Breast epithelium (tissue), 4 donors: ENCODE measurements at regions not wholly inside any gene's neighbourhood (a gene's known extent, or its start where the extent isn't known, plus 50 kb on each side); places are given as distances from the start of the nearest gene placed in this dataset.

Source experiments
- DNase-seq, 2 donors: peaks; one replicate each; pipeline ENCODE4 v3.0.0-alpha.2; 2019; ENCODE audit warnings: low spot score in 2 of 2
- H3K27ac ChIP-seq, 2 donors: fragments of 200-600 bp; sonication (generic) in 1 of 2; one replicate each; pipeline ENCODE4 v1.5.1; 2016 to 2019; ENCODE audit warnings: mild to moderate bottlenecking in 1 of 2
- H3K27me3 ChIP-seq, 2 donors: fragments of 200-600 bp; sonication (generic) in 1 of 2; one replicate each; pipeline versions ENCODE4 v1.5.1 to v1.6.0; 2017 to 2019; ENCODE audit warnings: control low read depth in 1 of 2, mild to moderate bottlenecking in 1 of 2
- H3K36me3 ChIP-seq: fragments of 200-600 bp; one replicate; pipeline ENCODE4 v1.5.1; 2019
- H3K4me1 ChIP-seq, 2 donors: fragments of 200-600 bp; sonication (generic); one replicate each; pipeline ENCODE4 v1.5.1; 2016 to 2019; ENCODE audit warnings: control low read depth in 1 of 2
- H3K4me3 ChIP-seq, 3 donors: fragments of 200-600 bp; sonication (generic); 1 replicate in 2 of 3; 2 replicates in 1 of 3; pipeline ENCODE4 v1.5.1; 2016 to 2019; ENCODE audit warnings: mild to moderate bottlenecking in 3 of 3, moderate library complexity in 2 of 3
- H3K9me3 ChIP-seq, 2 donors: fragments of 200-600 bp; sonication (generic) in 1 of 2; one replicate each; pipeline ENCODE4 v1.5.1; 2016 to 2019; ENCODE audit warnings: control low read depth in 1 of 2
- POLR2A ChIP-seq: fragments of 450-650 bp; IDR thresholded peaks from one replicate; pipeline ENCODE4 v1.6.1; 2016; ENCODE audit warnings: antibody characterized with exemption, mild to moderate bottlenecking, moderate library complexity
- POLR2AphosphoS5 ChIP-seq, 3 donors: sonication (generic); formaldehyde crosslinking; IDR thresholded peaks; one replicate each; pipeline ENCODE4 v1.6.1; 2017; ENCODE audit warnings: antibody characterized with exemption in 3 of 3
- intact Hi-C: fragments of 100-400 bp; cut with DNase I; formaldehyde crosslinking; loops from one replicate; pipeline ENCODE4 v1.15.1; 2023; ENCODE audit warnings: low total_unique reads
- TF ChIP-seq, protein P1 (sequence below), 3 donors: fragments of 450-650 bp; IDR thresholded peaks; one replicate each; pipeline ENCODE4 v1.5.1; 2016 to 2017; ENCODE audit warnings: antibody characterized with exemption in 3 of 3, mild to moderate bottlenecking in 3 of 3, moderate library complexity in 3 of 3

DNA sequence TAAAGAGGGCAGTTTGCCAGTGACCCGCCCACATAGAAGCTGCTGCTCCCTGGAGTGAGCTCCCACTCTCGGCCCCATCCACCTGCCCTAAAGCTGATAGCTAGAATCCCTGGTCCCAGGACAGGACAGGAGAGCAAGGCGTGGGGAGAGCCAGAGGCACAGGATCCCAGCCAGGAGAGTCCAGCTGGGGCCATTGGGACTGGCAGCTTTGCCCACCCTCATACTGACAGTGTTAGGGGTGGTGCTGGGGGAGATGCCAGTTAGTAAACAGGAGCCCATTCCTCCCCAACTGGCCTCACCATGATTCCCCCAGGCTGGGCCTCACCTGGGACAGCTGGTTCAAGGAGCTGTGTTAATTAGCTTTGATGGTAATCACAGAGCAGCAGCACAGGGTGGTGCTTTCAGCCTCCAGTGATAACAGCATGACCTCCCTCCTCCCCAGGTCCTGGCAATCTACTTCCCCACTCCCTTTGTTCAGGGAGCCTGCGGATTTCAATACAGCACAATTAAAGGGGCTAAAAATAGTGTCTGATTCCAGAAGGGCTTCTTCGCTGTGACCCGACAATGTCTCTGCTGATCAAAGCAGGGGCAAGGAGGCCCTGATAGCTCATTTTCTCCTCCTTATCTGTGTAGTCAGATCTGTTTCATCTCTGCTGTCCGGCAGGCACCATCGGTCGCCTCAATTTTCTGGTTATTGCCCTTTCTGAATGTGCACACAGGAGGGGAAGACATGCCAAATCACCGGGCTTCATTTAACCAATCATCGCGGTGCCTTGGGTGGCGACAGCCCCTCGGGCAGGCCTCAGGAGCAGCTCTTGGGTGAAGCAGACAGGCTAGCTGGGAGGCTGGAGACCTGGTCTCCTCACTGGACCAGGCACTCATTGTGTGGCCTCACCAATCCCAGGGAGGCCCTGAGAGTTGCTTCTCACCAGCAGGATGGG lies 119.9 kb upstream of the TEX51 start:
- intact Hi-C loops = no loop called here
- peak in 1 of 2 donors; percentile 38 for DNase-seq
- H3K27me3 ChIP-seq = peaks cover 0 to 21% of the 10 kb centered on the region in 2 donors

DNA sequence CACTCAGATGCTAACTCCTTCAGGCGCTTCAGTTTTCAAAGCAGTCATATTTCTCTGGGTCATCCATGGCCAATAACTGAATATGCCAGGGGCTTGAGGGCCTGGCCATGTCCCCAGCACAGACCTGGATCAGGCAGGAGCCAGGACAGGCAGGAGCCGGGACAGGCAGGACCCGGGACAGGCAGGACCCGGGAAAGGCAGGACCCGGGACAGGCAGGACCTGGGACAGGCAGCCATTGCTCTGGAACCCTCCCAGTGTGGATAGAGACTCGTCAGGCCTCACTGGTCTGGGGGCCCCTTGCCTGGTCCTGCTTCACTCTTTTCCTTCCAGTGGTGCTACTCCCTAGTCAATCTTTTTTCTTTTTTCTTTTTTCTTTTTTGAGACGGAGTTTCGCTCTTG lies 117.5 kb upstream of the TEX51 start:
- Histone ChIP-seq H3K27ac (no peak overlapping the region), H3K4me3 (no peak overlapping the region), H3K36me3 (no peaks in the 10 kb centered on the region), H3K4me1 (no peaks in the 10 kb centered on the region), H3K27me3 (peaks cover 0 to 21% of the 10 kb centered on the region in 2 donors), H3K9me3 (no peaks in the 10 kb centered on the region)
- intact Hi-C loops = no loop called here
- DNase-seq = no peak
- TF ChIP-seq POLR2A = no peak
- TF ChIP-seq, protein P1, sequence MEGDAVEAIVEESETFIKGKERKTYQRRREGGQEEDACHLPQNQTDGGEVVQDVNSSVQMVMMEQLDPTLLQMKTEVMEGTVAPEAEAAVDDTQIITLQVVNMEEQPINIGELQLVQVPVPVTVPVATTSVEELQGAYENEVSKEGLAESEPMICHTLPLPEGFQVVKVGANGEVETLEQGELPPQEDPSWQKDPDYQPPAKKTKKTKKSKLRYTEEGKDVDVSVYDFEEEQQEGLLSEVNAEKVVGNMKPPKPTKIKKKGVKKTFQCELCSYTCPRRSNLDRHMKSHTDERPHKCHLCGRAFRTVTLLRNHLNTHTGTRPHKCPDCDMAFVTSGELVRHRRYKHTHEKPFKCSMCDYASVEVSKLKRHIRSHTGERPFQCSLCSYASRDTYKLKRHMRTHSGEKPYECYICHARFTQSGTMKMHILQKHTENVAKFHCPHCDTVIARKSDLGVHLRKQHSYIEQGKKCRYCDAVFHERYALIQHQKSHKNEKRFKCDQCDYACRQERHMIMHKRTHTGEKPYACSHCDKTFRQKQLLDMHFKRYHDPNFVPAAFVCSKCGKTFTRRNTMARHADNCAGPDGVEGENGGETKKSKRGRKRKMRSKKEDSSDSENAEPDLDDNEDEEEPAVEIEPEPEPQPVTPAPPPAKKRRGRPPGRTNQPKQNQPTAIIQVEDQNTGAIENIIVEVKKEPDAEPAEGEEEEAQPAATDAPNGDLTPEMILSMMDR (IDR thresholded peaks at IDR 0.05) = no peak
- TF ChIP-seq POLR2AphosphoS5 (IDR thresholded peaks at IDR 0.05) = no peak

More for the DNA sequence above, 119.9 kb upstream of the TEX51 start:
- Histone ChIP-seq H3K36me3 (no peaks in the 10 kb centered on the region), H3K9me3 (no peaks in the 10 kb centered on the region), H3K4me1 (no peaks in the 10 kb centered on the region), H3K27ac (no peak overlapping the region), H3K4me3 (no peak overlapping the region)
- TF ChIP-seq POLR2A = no peak
- no peak for TF ChIP-seq POLR2AphosphoS5 (IDR thresholded peaks at IDR 0.05)
- TF ChIP-seq, protein P1 (IDR thresholded peaks at IDR 0.05) = no peak

DNA sequence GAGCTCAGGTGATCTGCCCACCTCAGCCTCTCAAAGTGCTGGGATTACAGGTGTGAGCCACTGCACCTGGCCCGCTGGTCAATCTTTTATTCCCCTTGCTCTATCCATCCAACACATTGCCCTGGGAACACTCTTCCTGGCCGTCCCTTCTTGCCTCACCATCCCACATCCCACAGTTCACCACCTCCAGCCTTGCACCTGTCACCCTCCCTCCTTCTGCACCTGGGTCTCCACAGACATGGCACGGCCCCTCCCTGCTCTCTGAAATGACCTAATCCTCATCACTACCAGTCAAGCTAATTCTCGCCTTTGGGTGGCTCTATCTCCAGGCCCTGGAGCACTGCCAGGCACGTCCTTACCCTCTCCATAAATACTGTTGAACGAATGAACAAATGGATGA lies 116.9 kb upstream of the TEX51 start:
- DNase-seq = peak in 1 of 2 donors; percentile 10
- H3K27ac ChIP-seq = no peak overlapping the region
- TF ChIP-seq POLR2AphosphoS5 (IDR thresholded peaks at IDR 0.05) (no peak), POLR2A (no peak)
- TF ChIP-seq, protein P1 (IDR thresholded peaks at IDR 0.05) = no peak
- peaks cover 0 to 21% of the 10 kb centered on the region in 2 donors for H3K27me3 ChIP-seq
- intact Hi-C loops = no loop called here
- no peaks in the 10 kb centered on the region for H3K36me3 ChIP-seq
- no peaks in the 10 kb centered on the region for H3K4me1 ChIP-seq
- no peak overlapping the region for H3K4me3 ChIP-seq
- no peaks in the 10 kb centered on the region for H3K9me3 ChIP-seq

DNA sequence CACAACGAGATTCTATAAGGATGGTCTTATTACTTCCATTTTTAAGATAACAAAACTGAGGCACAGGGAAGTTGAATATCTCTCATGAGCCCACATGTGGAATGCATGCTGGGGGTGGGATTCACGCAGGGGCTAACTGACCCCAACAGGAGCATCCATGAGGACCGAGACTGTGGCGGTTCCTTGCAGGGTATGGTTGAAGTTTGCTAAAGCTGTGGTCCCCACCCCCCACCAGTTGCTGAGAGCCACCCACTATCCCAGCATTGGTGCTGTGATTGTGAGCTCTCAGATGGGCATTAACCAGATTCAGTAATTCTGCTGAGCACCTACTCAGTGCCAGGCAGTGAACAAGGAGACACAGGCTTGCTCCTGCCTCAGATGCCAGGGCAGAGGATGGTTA lies 116.0 kb upstream of the TEX51 start:
- intact Hi-C loops = no loop called here
- Histone ChIP-seq H3K27ac (no peak overlapping the region), H3K36me3 (no peaks in the 10 kb centered on the region), H3K27me3 (peaks cover 0 to 21% of the 10 kb centered on the region in 2 donors), H3K9me3 (no peaks in the 10 kb centered on the region), H3K4me3 (no peak overlapping the region), H3K4me1 (no peaks in the 10 kb centered on the region)
- no peak for TF ChIP-seq POLR2A
- TF ChIP-seq, protein P1 (IDR thresholded peaks at IDR 0.05) = no peak
- TF ChIP-seq POLR2AphosphoS5 (IDR thresholded peaks at IDR 0.05) = no peak
- DNase-seq = no peak

DNA sequence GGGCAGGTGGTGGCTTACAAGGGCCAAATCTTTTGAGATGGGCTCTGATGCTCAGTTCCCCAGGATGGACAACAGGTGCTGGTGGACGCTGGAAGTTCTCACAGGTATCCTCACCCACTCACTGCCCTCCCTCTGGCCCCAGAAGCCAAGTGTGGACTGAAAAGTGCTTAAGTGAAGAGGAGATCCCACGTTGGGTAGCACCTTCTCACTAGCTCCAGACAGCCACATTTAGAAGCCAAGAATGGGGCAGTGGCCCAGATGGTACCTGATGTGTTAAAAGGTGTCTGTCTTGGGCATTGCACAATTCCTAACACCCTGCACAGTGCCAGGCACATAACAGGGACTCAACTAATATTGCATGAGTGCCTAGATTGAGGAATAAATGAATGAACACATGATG lies 115.3 kb upstream of the TEX51 start:
- TF ChIP-seq, protein P1 (IDR thresholded peaks at IDR 0.05) = no peak
- TF ChIP-seq POLR2A (no peak), POLR2AphosphoS5 (IDR thresholded peaks at IDR 0.05) (no peak)
- no peak overlapping the region for H3K27ac ChIP-seq
- intact Hi-C loops = no loop called here

More for the DNA sequence above, 115.3 kb upstream of the TEX51 start:
- no peaks in the 10 kb centered on the region for H3K4me1 ChIP-seq
- H3K9me3 ChIP-seq = no peaks in the 10 kb centered on the region
- H3K36me3 ChIP-seq = no peaks in the 10 kb centered on the region
- no peak for DNase-seq
- H3K4me3 ChIP-seq = no peak overlapping the region
- peaks cover 0 to 21% of the 10 kb centered on the region in 2 donors for H3K27me3 ChIP-seq
